ENCODE measurements at regions not wholly inside any gene's neighbourhood (a gene's known extent, or its start where the extent isn't known, plus 50 kb on each side); places are given as distances from the start of the nearest gene placed in this dataset.
A peak's percentile ranks its signal among the peaks of the same experiment; 100 is the strongest.
"Not testable (repeated sequence)": the region's sequence is repeated elsewhere in the genome, so short reads cannot be mapped to it uniquely, and the experiment has no call there.

GRCh38 chr4:86450861-86451260, 91.0 kb upstream of the MAPK10 start:
- no peak for DNase-seq (ENCODE audit: low read depth)
- no peak for TF ChIP-seq CTCF (conservative IDR thresholded peaks at IDR 0.05; ENCODE audit: low read depth, low read length)

GRCh38 chr4:86451560-86452330, 91.9 kb upstream of the MAPK10 start:
- DNase-seq (ENCODE audit: low read depth): peak; percentile 15
- no peak overlapping the region for H3K4me3 ChIP-seq (ENCODE audit: low read depth, low read length)
- no peak for TF ChIP-seq CTCF (conservative IDR thresholded peaks at IDR 0.05; ENCODE audit: low read depth, low read length)

More at GRCh38 chr4:86450861-86451260, 91.0 kb upstream of the MAPK10 start:
- no peak overlapping the region for H3K4me3 ChIP-seq (ENCODE audit: low read depth, low read length)

GRCh38 chr4:86452422-86452891, 92.6 kb upstream of the MAPK10 start:
- no peak for TF ChIP-seq CTCF (conservative IDR thresholded peaks at IDR 0.05; ENCODE audit: low read depth, low read length)
- DNase-seq (ENCODE audit: low read depth): peak; percentile 27
- peak overlapping the region; percentile 43 for H3K4me3 ChIP-seq (ENCODE audit: low read depth, low read length)

- peak; percentile 31 for DNase-seq (ENCODE audit: low read depth)
- no peak for TF ChIP-seq CTCF (conservative IDR thresholded peaks at IDR 0.05; ENCODE audit: low read depth, low read length)
- H3K4me3 ChIP-seq (ENCODE audit: low read depth, low read length): peak overlapping the region; percentile 43
These were observed 93.2 kb upstream of the MAPK10 start for GRCh38 chr4:86452924-86453531.

- DNase-seq (ENCODE audit: low read depth); H3K4me3 ChIP-seq (ENCODE audit: low read depth, low read length): not testable (repeated sequence)
These were observed 93.8 kb upstream of the MAPK10 start for GRCh38 chr4:86453611-86454072.

GRCh38 chr4:86461849-86462248, 102.0 kb upstream of the MAPK10 start:
- no peak for DNase-seq (ENCODE audit: low read depth)
- no peak overlapping the region for H3K4me3 ChIP-seq (ENCODE audit: low read depth, low read length)
- TF ChIP-seq CTCF (conservative IDR thresholded peaks at IDR 0.05; ENCODE audit: low read depth, low read length): no peak

- TF ChIP-seq CTCF (conservative IDR thresholded peaks at IDR 0.05; ENCODE audit: low read depth, low read length): no peak
These were observed 112.6 kb upstream of the MAPK10 start for GRCh38 chr4:86472377-86473019.

GRCh38 chr4:86478151-86478550, 116.0 kb upstream of the PTPN13 start:
- not testable (repeated sequence) for DNase-seq (ENCODE audit: low read depth); H3K4me3 ChIP-seq (ENCODE audit: low read depth, low read length)

More at GRCh38 chr4:86472377-86473019, 112.6 kb upstream of the MAPK10 start:
- peak; percentile 6 for DNase-seq (ENCODE audit: low read depth)
- H3K4me3 ChIP-seq (ENCODE audit: low read depth, low read length): no peak overlapping the region

Data from choroid plexus epithelial cell (primary cell).